ENCODE measurements at regions not wholly inside any gene's neighbourhood (a gene's known extent, or its start where the extent isn't known, plus 50 kb on each side); places are given as distances from the start of the nearest gene placed in this dataset.

DNA sequence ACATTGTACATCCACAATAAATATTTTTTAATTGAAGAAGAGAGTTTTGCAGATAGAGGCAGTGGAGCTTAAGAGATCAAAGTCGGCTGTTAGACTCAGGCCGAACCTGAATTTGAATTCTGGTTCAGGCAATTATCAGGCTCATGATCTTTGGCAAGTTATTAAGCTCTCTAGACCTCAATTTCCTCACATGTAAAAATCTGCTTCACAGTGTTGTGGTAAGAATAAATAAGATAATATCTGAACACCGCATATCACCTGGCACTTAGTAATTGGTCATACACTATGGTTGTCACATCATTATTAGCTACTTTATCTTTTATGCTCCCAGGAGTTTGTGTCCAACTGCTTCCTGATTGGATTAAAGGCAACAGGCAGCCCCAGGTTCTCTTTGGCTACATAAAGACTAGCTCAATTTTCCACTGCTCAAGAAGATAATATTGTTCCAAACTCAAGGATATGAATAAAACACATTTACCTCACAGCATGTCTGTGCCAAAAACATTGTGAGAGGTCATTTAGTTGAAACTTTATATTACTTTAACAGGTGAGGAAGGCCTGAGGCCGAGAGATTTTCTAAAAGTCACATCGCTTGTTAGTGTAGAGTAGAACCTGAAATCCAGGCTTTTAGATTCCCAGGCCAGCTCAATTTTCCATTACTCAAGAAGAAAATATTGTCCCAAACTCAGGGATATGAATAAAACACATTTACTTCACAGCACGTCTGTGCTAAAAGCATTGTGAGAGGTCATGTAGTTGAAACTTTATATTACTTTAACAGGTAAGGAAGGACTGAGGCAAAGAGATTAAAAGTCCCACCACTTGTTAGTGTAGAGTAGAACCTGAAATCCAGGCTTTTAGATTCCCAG lies 289.2 kb upstream of the PTGER4 start:
- peaks cover 19 to 40% of the 10 kb centered on the region in 2 donors for H3K4me1 Mint-ChIP-seq
- no peak overlapping the region for H3K27ac Mint-ChIP-seq
- H3K9me3 Mint-ChIP-seq = no peaks in the 10 kb centered on the region
- H3K4me3 Mint-ChIP-seq = no peak overlapping the region
- DNase-seq (no peak), ATAC-seq (replicated peaks) (no peak)
- no peaks in the 10 kb centered on the region for H3K27me3 Mint-ChIP-seq
- H3K36me3 Mint-ChIP-seq = peaks cover 0 to 4% of the 10 kb centered on the region in 2 donors

DNA sequence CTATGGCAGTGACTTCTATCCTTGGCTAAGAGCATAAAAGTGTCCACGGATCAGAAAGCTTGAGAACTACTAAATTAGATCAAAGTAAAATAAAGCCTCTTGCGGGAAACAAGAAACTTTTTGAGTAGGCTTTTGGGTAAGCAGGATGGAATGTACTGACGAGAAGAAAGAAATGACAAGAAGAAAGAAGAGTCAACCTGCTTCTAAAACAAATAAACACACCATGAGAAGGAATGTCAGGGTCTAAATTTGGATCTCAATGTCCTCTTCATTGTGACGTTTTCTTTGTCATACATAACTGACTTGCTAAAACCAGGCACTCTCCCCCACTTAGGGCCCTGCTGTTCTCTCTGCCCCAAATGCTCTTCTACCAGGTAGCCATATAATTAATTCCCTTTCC lies 290.1 kb upstream of the PTGER4 start:
- H3K27ac Mint-ChIP-seq = no peak overlapping the region
- no peak for ATAC-seq (replicated peaks)
- peaks cover 28 to 50% of the 10 kb centered on the region in 2 donors for H3K4me1 Mint-ChIP-seq
- no peak for DNase-seq
- H3K4me3 Mint-ChIP-seq = no peak overlapping the region
- H3K36me3 Mint-ChIP-seq = peaks cover 0 to 4% of the 10 kb centered on the region in 2 donors
- H3K9me3 Mint-ChIP-seq = no peaks in the 10 kb centered on the region
- H3K27me3 Mint-ChIP-seq = no peaks in the 10 kb centered on the region

DNA sequence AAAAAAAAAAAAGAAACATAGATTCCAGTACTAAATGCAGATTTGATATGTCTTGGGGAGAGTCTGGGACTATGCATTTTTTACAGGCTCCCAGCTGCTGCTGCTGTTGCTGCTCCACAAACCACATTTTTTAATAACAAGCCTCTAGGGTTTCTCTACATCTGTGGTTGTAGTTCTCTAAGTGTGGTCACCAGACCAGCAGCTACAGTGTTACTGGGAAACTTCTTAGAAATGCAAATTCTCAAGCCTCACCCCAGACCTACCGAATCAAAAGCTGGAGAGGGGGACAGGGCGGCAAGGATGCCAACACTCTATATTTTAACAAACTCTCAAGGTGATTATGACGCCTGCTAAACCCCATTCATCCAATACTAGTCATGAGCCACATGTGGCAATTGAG lies 293.4 kb upstream of the PTGER4 start:
- peak; percentile 64 to 73 for ATAC-seq (replicated peaks)
- DNase-seq = peak; percentile 37
- no peaks in the 10 kb centered on the region for H3K27me3 Mint-ChIP-seq
- H3K4me3 Mint-ChIP-seq = peak overlapping the region in 1 of 2 donors; percentile 59
- peak overlapping the region; percentile 38 for H3K27ac Mint-ChIP-seq
- H3K4me1 Mint-ChIP-seq = peaks cover 38 to 70% of the 10 kb centered on the region in 2 donors
- H3K9me3 Mint-ChIP-seq = no peaks in the 10 kb centered on the region
- H3K36me3 Mint-ChIP-seq = peaks cover 0 to 4% of the 10 kb centered on the region in 2 donors

DNA sequence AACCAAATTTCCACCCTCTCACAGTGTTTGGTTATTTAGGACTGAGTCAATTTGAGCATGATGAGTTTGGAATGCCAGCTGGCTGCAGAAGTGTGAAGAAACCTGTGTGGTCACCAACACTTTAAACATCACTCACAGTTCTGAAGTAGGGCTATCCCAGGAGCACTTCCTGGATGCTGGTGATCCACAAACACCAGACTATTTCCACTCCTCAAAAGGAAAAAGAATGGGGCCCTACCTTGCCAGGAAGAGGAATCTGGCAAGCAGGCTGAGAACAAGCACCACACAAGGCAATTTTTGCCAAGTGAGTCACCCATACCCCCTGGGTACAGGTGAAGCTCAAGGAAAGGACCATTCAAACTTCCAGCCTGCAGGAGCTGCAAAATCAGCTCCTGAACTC lies 294.2 kb upstream of the PTGER4 start:
- Mint-ChIP-seq H3K27me3 (no peaks in the 10 kb centered on the region), H3K4me1 (peaks cover 38 to 70% of the 10 kb centered on the region in 2 donors), H3K9me3 (no peaks in the 10 kb centered on the region), H3K27ac (peak overlapping the region; percentile 38), H3K4me3 (peak overlapping the region in 1 of 2 donors; percentile 59), H3K36me3 (peaks cover 0 to 4% of the 10 kb centered on the region in 2 donors)
- ATAC-seq (replicated peaks) (no peak), DNase-seq (no peak)

DNA sequence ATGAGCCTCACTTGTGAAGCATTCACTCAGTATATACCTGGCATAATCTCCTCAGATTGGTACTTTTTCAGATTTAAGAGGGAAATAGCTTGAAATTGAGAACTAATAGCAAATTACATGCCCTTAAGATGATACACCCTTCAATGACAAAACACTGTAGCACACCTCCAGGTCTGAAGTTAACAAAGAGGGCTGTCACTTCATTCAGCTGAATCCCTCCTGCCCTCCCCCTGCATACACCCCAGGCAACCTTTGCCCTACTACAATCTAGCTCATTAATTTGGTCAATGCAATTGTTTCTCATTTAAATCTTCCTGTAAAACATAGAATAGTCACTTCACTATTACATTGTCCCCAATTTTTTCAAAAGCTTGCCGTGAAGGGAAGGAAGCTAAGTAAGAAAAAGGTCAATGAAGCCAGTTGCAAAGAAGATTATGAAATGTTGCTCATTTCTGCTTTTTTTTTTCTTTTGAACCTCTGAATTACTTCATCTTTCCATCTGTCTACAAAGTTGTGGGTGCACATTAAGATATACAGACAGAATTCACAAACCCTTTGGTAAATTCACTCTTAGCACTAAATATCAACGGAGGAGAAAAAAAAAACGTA lies 294.8 kb upstream of the PTGER4 start:
- H3K9me3 Mint-ChIP-seq = no peaks in the 10 kb centered on the region
- no peaks in the 10 kb centered on the region for H3K27me3 Mint-ChIP-seq
- peaks cover 38 to 68% of the 10 kb centered on the region in 2 donors for H3K4me1 Mint-ChIP-seq
- ATAC-seq (replicated peaks) (peak; percentile 27 to 46), DNase-seq (no peak)
- peaks cover 0 to 4% of the 10 kb centered on the region in 2 donors for H3K36me3 Mint-ChIP-seq
- H3K4me3 Mint-ChIP-seq = peak overlapping the region; percentile 48 to 59
- peak overlapping the region; percentile 53 for H3K27ac Mint-ChIP-seq

DNA sequence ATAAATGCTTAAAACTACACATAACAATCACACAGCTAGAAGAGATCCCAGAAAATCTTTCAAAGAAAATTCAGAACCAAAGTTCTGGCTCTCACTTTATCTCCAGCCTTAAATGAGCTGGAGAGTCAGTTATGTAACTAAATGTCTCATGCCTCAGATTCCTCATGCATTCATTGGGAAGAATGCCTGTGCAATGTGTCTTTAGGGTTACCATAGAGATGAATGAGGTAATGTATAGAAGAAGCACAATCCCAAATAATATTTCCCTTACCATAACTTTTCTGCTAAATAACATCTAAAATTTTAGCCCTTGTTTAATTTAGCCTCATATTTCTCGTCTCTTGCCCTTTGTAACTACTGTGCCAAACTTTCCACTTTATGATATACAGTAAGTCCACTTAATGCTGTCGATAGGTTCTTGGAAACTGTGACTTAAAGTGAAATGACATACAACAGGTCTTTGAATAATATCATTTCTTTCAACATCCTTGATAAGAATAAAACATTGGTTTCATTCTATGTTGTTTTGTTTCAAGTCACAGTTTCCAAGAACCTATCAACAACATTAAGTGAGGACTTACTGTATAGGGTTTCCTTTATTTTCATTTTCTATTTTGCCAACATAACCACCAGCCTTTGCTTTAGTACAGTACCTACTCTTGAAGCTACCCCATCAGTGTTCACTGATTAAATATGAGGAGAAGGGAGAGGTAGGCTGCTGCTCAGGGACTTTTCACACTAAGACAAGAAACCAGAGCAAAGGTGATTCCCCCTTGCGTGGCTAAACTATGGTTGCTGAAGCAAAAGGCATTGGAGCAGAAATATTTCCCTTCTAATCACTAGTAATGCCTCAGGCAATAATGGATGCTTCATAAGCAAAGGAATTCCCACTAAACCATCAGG lies 295.7 kb upstream of the PTGER4 start:
- Mint-ChIP-seq H3K9me3 (no peaks in the 10 kb centered on the region), H3K4me1 (peaks cover 38 to 63% of the 10 kb centered on the region in 2 donors), H3K27ac (peak overlapping the region; percentile 75), H3K4me3 (peak overlapping the region; percentile 61 to 75), H3K36me3 (peaks cover 0 to 4% of the 10 kb centered on the region in 2 donors), H3K27me3 (no peaks in the 10 kb centered on the region)
- ATAC-seq (replicated peaks) = peak; percentile 61 to 73
- peak; percentile 41 for DNase-seq

DNA sequence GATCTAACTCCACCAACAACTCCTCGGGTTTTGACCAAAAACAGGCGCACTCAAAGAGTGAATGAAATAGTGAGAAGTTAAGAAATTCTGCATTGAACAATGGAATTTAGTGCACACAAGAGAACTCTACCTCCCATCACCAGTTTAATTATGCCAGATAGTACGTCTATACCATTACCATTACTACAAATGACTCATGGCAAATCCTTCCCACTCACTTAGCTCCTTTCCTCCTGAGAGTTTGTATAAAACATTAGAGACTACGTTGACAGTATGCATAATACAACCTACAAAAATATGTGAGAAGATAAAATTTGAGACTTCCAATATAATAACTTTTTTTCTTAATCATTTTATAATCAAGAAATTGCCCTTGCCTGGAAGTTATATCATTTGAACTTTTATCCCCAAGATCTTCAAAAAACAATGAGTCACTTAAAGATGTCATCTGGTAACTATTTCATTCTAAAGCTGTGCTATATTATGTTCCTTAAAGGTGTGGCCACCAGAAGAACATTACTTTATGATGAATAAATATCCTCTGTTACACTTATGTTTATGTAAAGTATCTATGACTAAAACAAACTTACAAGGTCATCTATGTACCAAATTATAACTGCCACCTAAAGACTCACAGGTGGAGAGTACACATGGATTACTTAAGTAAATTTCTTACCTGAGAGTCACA lies 297.9 kb upstream of the PTGER4 start:
- H3K4me1 Mint-ChIP-seq = peaks cover 34 to 57% of the 10 kb centered on the region in 2 donors
- DNase-seq (no peak), ATAC-seq (replicated peaks) (no peak)
- H3K4me3 Mint-ChIP-seq = no peak overlapping the region
- H3K27ac Mint-ChIP-seq = no peak overlapping the region
- no peaks in the 10 kb centered on the region for H3K36me3 Mint-ChIP-seq
- H3K9me3 Mint-ChIP-seq = peaks cover 0 to 3% of the 10 kb centered on the region in 2 donors
- H3K27me3 Mint-ChIP-seq = no peaks in the 10 kb centered on the region

DNA sequence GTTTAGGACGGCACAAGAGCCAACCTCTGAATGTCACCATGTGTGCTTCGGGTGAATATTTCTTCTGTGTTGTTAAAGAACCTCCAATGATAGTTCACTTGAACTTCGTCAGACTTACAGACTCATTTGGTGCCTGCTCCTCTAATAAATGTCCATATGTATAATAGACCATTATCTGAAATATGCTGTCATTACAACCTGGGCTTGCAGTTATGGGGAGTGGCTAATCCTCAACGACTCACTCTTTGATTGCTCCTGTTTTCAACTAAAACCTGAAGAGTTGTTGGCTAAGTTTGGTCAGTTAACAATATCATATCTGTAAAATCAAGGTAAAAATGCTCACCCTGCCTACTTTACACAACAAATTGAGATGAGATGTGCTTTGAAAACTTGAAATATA lies 298.7 kb upstream of the PTGER4 start:
- ATAC-seq (replicated peaks) (no peak), DNase-seq (no peak)
- H3K9me3 Mint-ChIP-seq = peaks cover 0 to 3% of the 10 kb centered on the region in 2 donors
- no peak overlapping the region for H3K4me3 Mint-ChIP-seq
- H3K36me3 Mint-ChIP-seq = no peaks in the 10 kb centered on the region
- no peak overlapping the region for H3K27ac Mint-ChIP-seq
- H3K4me1 Mint-ChIP-seq = peaks cover 34 to 60% of the 10 kb centered on the region in 2 donors
- H3K27me3 Mint-ChIP-seq = no peaks in the 10 kb centered on the region

DNA sequence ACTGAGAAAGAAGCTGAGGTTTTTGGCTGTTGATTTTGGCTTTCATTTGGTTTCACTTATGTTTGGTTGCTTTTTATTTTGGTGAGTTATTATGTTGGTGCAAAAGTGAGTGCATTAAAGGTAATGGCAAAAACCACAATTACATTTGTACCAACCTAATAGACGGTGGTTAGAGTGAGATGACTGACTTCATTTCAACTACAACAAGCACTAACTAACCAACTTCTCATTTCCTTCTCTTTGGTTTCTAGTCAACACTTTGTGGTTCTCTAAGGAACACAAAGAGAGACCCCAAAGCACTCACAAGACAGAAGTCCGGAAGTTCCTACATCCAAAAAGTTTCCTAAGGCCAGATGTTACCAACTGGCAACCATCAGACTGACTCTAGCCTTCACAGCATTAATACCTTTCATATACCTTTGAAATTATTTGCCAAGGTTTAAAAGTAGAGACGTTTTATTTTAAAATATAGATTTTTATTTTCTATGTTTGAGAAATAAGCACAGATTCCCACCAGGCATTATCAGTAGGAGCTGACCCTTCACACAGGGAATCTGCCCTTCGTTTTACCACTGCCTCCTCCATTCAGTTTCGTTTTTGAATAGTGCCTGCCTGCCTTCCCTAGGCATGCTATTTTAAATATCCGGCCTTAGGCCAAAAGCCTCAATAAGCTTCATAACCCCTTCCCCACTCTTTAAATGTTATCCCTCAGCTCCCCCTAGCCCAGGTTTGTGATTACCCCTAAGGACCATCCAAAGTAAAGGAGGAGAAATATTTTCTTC lies 301.1 kb upstream of the PTGER4 start:
- DNase-seq = no peak
- Mint-ChIP-seq H3K9me3 (peaks cover 0 to 3% of the 10 kb centered on the region in 2 donors), H3K27me3 (no peaks in the 10 kb centered on the region), H3K27ac (peak overlapping the region; percentile 27), H3K4me1 (peaks cover 19 to 42% of the 10 kb centered on the region in 2 donors), H3K4me3 (peak overlapping the region in 1 of 2 donors; percentile 2), H3K36me3 (no peaks in the 10 kb centered on the region)
- peak; percentile 81 to 82 for ATAC-seq (replicated peaks)

DNA sequence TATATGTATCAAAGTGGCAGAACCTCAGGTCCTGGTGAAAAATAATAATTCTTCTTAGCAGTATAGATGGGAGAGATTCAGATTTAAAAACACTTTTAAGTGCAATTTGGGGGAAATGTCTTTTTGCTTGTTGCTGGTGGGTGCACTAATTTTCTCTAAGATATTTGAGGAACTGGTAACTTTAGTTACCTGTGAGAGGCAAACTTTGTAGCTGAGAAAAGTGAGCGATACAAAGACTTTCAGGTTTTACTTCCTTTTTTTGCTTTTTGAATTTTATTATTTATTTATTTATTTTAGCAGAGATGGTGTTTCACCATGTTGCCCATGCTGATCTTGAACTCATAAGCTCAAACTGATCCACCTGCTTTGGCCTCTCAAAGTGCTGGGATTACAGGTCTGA lies 303.1 kb upstream of the PTGER4 start:
- H3K27me3 Mint-ChIP-seq = no peaks in the 10 kb centered on the region
- ATAC-seq (replicated peaks) (peak; percentile 74 to 78), DNase-seq (no peak)
- peaks cover 0 to 3% of the 10 kb centered on the region in 2 donors for H3K9me3 Mint-ChIP-seq
- peaks cover 15 to 34% of the 10 kb centered on the region in 2 donors for H3K4me1 Mint-ChIP-seq
- no peaks in the 10 kb centered on the region for H3K36me3 Mint-ChIP-seq
- no peak overlapping the region for H3K27ac Mint-ChIP-seq
- H3K4me3 Mint-ChIP-seq = no peak overlapping the region

DNA sequence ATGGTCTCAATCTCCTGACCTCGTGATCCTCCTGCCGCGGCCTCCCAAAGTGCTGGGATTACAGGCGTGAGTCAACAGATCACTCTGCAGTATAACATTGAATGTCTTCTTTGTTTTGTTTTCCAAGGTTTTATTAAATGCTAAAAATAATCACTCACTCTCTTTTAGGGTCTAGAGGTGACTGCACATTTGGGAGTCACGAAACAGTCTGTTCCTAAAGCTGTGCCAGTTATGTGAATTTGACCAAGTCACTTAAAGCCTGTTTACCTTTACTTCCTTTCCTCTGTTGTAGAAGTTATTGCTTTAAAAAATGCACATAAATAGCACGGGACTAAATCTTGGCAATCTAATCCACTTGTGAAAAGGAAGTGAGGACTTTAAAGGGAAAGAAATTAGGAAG lies 304.9 kb upstream of the PTGER4 start:
- H3K4me3 Mint-ChIP-seq = no peak overlapping the region
- ATAC-seq (replicated peaks) (no peak), DNase-seq (no peak)
- no peaks in the 10 kb centered on the region for H3K27me3 Mint-ChIP-seq
- H3K27ac Mint-ChIP-seq = no peak overlapping the region
- H3K4me1 Mint-ChIP-seq = peaks cover 15 to 31% of the 10 kb centered on the region in 2 donors
- peaks cover 0 to 5% of the 10 kb centered on the region in 2 donors for H3K36me3 Mint-ChIP-seq
- H3K9me3 Mint-ChIP-seq = peaks cover 7 to 14% of the 10 kb centered on the region in 2 donors

DNA sequence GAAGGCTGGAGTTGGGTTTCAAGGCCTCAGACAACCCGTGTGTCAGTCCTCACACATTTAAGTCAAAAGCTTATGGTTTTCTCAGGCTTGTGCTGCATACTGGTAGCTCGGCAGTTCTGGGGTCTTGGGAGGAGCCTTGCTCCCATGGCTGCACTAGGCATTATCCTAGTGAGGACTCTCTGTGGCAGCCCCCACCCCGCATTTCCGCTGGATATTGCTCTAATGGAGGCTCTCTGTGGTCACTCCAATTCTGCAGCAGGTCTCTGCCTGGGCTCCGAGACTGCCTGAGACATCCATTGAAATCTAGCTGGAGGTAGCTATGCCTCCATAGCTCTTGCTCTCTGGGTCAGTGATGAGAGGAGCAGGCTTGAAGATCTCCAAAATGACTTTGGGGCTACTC lies 311.5 kb upstream of the PTGER4 start:
- no peak overlapping the region for H3K4me3 Mint-ChIP-seq
- DNase-seq (no peak), ATAC-seq (replicated peaks) (no peak)
- H3K36me3 Mint-ChIP-seq = peaks cover 0 to 5% of the 10 kb centered on the region in 2 donors
- peaks cover 21 to 25% of the 10 kb centered on the region in 2 donors for H3K4me1 Mint-ChIP-seq
- H3K27ac Mint-ChIP-seq = no peak overlapping the region
- peaks cover 9 to 11% of the 10 kb centered on the region in 2 donors for H3K9me3 Mint-ChIP-seq
- no peaks in the 10 kb centered on the region for H3K27me3 Mint-ChIP-seq

DNA sequence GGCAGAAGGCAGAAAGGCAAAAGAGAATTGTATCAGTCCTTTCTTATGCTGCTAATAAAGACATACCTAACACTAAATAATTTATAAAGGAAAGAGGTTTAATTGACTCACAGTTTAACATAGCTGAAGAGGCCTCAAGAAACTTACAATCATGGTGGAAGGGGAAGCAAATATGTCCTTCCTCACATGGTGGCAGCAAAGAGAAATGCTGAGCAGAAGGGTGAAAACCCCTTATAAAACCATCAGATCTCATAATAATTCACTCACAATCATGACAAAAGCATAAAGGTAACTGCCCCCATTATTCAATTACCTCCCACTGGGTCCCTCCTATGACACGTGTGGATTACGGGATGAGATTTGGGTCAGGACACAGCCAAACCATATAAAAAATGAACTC lies 312.5 kb upstream of the PTGER4 start:
- peaks cover 0 to 5% of the 10 kb centered on the region in 2 donors for H3K36me3 Mint-ChIP-seq
- H3K9me3 Mint-ChIP-seq = peaks cover 11 to 13% of the 10 kb centered on the region in 2 donors
- no peak overlapping the region for H3K4me3 Mint-ChIP-seq
- H3K27ac Mint-ChIP-seq = peak overlapping the region; percentile 42
- ATAC-seq (replicated peaks) (no peak), DNase-seq (no peak)
- peaks cover 21 to 25% of the 10 kb centered on the region in 2 donors for H3K4me1 Mint-ChIP-seq
- no peaks in the 10 kb centered on the region for H3K27me3 Mint-ChIP-seq

Measured in stimulated activated naive B cell treated with anti-CD40 and anti-IgM and Interleukin-4, amounts not matched to agents 10 μg/mL and 1 μg/mL and 100 μg/mL, for 72 hours (primary cell).